HL-60 (cell line): ENCODE measurements at regions not wholly inside any gene's neighbourhood (a gene's known extent, or its start where the extent isn't known, plus 50 kb on each side); places are given as distances from the start of the nearest gene placed in this dataset.

Experiments
- CTCF ChIP-seq: IDR thresholded peaks from one replicate; pipeline ENCODE4 v1.5.1; 2011; ENCODE audit warnings: low read length, control low read depth, inconsistent platforms; ENCODE audit not compliant: insufficient read depth
- GABPA ChIP-seq: IDR thresholded peaks from 2 replicates; pipeline ENCODE4 v1.6.1; 2012; ENCODE audit warnings: low read depth
- POLR2AphosphoS5 ChIP-seq: IDR thresholded peaks from 2 replicates; pipeline ENCODE4 v1.6.1; 2012; ENCODE audit warnings: low read depth
- REST ChIP-seq: IDR thresholded peaks from 2 replicates; pipeline ENCODE4 v1.6.1; 2012; ENCODE audit warnings: low read depth; ENCODE audit not compliant: insufficient replicate concordance
- SPI1 ChIP-seq: IDR thresholded peaks from 2 replicates; pipeline ENCODE4 v1.6.1; 2012; ENCODE audit warnings: low read depth, mild to moderate bottlenecking, borderline replicate concordance

DNA sequence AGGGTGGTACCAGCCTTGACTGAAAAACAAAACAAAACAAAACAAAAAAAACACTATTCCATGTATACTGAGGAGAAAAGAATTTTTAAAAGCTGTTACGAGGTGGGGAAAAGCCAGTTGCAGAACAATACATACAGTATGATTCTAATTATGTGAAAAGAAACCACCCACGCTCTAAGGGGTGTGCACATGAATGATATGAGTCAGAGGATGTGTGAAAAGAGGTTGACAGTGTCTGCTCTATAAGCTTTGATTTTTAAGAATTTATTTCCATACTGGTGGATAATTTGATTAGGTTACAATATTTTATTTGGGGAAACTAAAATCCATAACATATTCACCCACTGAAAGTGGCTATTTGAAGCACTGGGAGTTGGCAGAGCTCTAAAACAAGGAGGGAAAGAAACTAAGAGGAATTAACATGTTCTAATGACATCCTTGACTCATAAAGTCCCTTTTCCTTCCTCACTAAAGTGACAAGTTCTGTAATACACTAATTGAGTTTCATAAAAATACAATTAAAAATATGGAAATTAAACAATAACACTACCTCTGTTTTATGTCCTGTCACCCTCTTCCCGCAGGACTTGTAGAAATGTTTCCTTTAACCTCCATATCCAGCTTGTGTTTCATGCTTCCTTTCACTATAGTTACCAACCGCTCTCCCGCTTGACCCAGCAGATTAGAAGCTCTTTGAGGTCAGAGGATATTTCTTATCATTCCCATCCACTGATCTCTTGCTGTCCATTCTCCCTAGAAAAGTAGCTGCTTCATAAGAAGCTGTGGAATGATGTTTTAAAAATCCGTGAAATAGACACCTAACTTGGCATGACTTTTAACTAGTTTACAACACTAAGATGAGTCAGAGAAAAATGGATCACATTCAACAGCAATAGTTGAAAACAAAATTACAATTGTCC lies 118.6 kb upstream of the CCDC28A start:
- TF ChIP-seq SPI1: no peak
- TF ChIP-seq CTCF: no peak
- no peak for TF ChIP-seq POLR2AphosphoS5
- TF ChIP-seq GABPA: no peak
- no peak for TF ChIP-seq REST
